Fibroblast of skin of back (primary cell): ENCODE measurements at regions not wholly inside any gene's neighbourhood (a gene's known extent, or its start where the extent isn't known, plus 50 kb on each side); places are given as distances from the start of the nearest gene placed in this dataset.
A peak's percentile ranks its signal among the peaks of the same experiment; 100 is the strongest.
"Not testable (repeated sequence)": the region's sequence is repeated elsewhere in the genome, so short reads cannot be mapped to it uniquely, and the experiment has no call there.

Experiments
- DNase-seq: peaks from one replicate; pipeline ENCODE4 v3.0.0-alpha.2; 2013

DNA sequence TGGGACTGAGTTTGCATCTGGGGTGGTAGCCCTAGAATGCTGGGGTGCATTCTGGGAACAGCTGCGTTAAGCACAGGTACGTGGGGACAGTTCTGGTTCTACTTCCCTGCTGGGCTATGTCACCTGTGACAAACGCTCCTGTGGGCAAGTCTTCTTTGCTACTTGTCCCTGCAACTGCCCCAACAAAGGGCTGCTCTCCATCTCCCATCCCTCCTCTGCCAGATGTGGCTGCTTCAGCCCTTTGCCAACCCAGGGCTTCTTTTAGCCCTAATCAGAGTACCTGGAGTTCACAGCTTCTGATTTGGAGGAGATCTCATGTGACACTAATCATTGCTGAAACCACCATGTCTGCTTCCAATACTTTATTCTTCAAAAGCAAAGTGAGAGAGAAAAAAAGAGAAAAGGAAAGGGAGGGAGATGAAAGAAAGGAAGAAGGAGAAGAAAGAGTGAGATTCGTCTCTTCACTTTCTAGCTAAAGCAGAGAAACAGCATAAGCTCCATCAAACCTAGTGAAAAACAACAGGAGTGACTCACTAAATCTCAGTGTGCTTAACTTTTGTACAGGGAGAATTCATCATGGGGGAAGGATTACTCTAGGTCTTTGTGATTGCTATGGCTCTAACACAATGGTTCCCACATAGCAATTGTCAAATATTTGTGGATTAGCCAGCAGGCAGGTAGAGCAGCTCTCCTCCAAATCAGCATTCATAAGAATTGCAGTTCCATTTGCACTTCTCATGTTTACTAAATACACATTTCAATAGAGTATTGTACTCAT, 174.8 kb downstream of the LRIG3 start:
- DNase-seq: no peak

GRCh38 chr12:58747533-58747932, 172.8 kb downstream of the LRIG3 start:
- no peak for DNase-seq

DNA sequence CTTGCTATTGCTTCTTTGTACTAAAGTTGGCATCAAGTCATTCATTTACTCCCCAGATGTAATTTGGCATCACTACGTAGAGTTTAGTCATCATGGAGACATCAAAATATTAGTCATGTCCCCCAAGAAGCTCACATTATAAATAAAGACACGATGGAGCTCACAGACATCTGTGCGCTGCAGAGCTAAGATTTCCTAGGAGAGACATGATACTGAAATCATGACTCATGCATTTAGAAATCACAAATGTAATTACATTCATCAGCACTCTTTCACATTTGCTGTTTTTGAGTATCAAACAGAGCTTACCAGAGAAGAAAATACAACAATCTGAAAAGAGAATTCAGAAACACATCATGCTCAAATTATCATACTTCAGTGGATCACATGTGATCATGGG, 169.8 kb downstream of the LRIG3 start:
- peak; percentile 95 for DNase-seq

DNA sequence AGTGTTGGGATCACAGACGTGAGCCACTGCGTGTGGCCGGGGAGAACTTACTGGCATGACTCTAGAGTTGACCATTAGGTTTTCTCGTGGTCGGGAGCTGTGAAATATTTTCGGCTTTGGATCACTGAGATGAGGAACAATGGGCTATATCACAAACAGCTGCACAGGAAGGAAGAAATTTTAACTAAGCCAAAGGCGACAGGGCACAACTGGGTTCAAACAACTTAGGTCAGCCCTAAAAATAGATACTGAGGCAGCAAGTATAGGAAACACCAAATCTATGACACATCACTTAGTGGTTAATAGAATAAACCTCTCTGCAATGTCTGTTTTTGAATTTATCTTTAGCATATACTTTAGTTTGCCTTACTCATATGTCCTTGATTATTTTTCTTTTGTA, 162.9 kb downstream of the LRIG3 start:
- peak; percentile 97 for DNase-seq

DNA sequence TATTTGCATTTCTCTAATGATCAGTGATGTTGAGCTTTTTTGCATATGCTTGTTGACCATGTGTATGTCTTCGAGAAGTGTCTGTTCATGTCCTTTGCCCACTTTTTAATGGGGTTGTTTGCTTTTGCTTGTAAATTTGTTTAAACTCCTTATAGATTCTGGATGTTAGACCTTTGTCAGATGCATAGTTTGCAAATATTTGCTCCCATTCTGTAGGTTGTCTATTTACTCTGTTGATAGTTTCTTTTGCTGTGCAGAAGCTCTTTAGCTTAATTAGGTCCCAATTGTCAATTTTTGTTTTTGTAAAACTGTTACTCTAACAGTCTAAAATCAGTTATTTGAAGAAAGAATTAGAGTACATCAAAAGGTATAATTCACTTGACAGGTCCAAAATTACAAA, 160.6 kb downstream of the LRIG3 start:
- not testable (repeated sequence) for DNase-seq

DNA sequence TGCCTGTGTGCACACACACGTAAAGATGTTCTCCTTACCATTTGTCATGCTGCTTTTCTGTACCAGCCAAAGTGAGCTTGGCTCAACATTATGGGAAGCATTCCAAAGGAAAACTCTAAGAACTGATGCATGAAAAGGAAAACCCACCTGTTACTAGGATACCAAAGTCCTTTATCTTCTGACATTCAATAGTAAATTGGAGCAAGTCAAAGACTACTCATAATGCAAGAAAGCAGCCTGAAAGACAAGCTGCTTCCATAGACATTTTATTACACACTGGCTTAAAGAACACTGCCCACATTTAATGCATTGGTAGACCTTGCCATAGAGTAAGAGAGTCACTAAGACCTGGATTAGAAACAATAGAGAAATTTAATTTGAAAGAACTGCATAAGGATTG, 159.0 kb downstream of the LRIG3 start:
- no peak for DNase-seq

DNA sequence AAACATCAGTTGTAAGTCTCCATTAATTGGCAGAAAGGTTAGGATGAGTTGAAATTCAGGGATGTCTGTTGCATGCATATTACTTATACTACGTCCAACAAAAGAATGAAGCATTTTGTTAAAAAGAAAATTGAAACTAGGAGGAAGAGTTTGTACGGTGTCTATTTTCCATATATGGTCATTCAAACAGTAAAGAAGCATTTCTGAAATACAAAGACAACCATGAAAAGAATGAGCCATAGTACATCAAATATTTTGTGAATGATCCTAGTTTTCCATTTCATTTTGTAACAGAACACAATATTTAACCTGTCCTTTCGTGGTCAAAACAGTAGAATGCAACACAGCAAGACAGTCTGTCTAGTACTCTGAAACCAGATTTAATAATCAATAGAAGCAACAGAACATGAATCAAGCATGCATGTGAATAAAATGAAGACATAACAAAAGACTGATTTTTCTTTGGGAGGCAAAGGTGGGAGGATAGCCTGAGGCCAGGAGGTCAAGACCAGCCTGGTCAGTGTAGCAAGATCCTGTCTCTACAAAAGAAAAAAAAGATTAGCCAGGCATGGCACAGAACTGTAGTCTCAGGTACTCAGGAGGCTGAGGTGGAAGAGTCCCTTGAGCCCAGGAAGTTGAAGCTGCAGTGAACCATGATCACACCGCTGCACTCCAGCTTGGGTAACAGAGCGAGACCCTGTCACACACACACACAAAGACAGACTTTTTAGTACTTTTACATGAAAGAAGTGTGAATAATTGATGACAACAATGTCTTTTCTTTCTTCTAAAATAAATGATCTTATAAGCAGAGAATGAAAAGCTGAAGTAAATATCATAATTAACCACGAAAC, 156.0 kb downstream of the LRIG3 start:
- DNase-seq: peak; percentile 80

- no peak for DNase-seq
These were observed 155.2 kb downstream of the LRIG3 start for GRCh38 chr12:58765076-58765475.

- no peak for DNase-seq
These were observed 154.4 kb downstream of the LRIG3 start for GRCh38 chr12:58765653-58766512.

- DNase-seq: no peak
These were observed 153.8 kb downstream of the LRIG3 start for GRCh38 chr12:58766513-58766870.

DNA sequence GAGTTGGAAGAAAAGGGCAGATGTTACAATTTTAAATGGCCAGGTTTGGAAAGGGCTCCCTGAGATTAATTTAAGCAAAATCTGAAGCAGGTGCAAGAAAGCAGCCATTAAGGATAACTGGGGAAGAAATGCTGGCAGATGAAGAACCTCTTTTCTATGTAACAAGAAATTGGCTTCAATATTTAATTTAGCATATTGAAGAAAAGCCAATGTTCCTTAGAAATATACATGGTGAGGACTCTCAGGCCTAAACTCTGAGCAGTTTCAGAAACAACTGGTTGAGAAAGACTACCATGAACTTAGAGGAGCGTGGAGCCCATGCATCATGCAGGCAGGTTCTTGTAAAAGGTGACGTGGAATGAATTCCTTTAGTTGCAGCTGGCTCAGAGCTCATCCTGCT, 152.8 kb downstream of the LRIG3 start:
- no peak for DNase-seq

DNA sequence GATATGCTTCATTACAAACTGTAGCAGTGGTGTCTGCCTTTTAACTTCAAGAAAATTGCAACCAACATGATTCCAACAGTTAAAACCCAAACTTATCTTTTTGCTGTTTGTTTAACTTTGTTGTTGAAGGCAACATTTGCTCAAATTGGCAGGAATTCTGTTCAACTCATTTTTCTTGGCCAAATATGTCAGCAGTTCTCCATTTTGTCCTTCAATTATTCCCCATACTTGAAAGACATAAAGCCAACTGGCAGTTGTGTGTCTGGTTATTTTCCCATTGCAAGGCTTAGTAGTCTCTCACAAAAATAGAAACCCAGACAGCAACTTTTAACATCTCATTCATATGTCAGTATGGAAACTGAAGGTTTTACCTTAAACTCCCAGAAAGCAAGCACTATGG, 146.3 kb downstream of the LRIG3 start:
- no peak for DNase-seq

- no peak for DNase-seq
These were observed 145.6 kb downstream of the LRIG3 start for GRCh38 chr12:58774731-58775130.

GRCh38 chr12:58775396-58775795, 144.9 kb downstream of the LRIG3 start:
- DNase-seq: no peak

DNA sequence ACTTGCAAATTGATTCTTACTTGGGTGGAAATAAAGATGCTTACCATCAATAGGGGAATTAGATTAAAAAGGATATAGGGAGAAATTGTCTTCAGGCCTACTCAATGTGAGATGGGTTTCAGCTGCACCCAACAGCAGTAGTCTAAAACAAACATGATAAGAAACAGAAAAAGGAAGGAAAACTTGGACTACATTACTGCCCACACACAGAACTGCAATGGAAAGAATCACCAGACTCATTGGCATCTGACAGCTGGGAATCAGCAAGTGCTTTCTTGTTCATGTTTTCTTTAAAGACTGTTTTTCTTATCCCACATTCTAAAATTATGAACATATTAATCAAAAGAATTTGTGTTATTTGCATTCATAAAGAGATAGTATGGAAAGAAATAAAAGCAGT, 144.2 kb downstream of the LRIG3 start:
- DNase-seq: no peak

DNA sequence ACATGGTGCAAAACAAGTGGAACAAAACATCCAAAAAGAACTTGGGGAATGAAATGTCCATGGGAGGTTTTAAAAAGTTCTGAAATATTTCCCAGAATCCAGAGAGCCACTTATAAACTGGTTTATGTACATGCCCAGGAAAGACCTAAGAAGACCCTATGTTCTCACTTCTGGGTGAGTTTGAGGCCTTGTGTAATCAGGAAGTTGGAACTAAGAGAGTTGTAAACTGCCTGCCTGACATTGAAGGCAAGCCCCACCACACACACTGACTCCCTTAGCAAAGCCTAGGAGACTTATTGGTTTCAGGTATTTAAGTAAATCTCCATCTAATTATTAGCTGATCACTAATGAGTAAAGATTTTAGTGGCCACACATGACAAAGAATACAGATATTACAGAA, 142.5 kb downstream of the LRIG3 start:
- no peak for DNase-seq

GRCh38 chr12:58781609-58782008, 138.7 kb downstream of the LRIG3 start:
- DNase-seq: no peak

DNA sequence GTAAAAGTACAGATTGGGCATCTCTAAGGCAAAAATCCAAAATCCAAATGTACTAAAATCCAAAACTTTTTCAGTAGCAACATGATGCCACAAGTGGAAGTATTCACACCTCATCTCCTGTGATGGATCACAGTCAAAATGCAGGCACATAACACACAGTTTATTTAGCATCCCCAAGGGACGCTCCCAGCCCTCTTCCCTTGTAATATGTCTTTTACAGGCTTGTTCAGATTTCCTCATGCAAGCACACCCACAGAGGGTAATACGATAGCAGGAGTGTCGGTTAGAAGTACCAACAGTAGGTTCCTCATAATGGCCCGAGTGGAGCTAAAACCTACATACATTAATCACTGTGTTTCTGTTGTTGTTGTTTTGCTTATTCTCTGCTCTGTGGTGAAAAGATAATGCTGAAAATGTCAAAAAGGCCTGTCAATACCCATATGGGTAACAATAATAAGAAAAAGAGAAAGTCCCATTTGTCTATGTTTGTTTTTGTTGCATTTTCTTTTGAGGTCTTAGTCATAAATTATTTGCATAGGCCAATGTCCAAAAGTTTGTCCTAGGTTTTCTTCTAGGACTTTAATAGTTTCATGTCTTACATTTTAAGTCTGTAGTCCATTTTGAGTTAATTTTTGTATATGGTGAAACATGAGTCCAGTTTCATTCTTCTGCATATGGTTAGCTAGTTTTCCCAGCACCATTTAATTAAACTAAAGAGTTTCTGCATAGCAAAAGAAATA, 133.1 kb downstream of the LRIG3 start:
- peak; percentile 28 for DNase-seq

DNA sequence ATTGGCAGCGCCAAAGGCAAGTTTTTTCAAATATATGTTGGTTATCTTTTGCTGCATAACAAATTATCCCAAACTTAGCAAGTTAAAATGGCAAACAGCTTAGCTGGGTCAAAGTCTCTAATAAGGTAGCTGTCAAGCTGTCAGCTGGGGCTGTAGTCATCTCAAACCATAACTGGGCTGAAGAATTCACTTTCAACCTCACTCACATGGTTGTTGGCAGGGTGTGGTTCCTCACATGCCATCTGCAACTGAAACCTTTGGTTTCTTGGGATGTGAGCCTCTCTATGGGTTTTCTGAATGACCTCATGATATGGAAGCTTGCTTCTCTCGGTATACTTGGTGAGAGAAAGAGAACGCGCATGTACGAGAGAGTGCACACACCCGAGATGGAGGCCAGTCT, 125.4 kb downstream of the LRIG3 start:
- no peak for DNase-seq

DNA sequence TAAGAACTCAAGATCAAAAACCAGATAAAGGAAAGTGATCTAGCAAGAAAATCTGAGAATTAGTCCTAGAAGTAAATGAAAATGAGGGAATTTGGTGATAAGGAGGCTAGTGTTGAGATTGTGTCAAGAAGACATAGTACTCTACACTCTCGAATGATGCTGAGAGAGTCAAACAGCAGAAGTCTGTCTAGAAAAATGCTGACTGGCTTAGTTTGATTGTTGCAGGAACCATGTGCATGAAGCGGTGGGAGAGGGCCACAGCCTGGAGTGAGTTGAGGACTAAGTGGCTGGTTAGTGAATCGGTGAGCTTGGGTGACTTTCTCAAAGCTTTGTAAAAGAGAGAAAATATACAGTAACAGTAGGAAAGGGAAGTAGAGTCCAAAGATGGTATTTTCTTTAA, 124.5 kb downstream of the LRIG3 start:
- no peak for DNase-seq

GRCh38 chr12:58801986-58802385, 118.3 kb downstream of the LRIG3 start:
- peak; percentile 19 for DNase-seq

DNA sequence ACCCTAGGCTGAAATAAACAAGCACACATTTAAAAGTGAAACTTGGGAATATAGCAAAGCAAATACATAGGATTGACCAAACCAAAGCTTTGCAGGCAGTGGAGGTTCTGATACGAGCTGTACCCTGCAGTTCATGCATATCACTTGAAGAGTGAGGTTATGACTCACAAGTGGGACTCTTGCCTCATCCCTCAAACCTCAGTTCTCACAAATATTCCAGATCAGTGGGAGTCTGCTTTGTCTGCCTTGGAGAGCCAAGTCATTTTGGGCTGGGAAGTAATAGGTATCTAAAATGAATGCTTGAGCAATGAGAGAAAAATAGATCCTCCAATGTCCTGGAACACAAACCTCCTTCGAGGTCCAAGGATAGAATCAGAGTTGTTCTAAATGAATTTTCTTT, 116.4 kb downstream of the LRIG3 start:
- peak; percentile 87 for DNase-seq
